SK-N-MC (cell line): ENCODE measurements at regions not wholly inside any gene's neighbourhood (a gene's known extent, or its start where the extent isn't known, plus 50 kb on each side); places are given as distances from the start of the nearest gene placed in this dataset.

ENCODE experiments used
- FOXP2 ChIP-seq: optimal IDR thresholded peaks from 2 replicates; pipeline ENCODE3; 2011; ENCODE audit warnings: mild to moderate bottlenecking, moderate library complexity; ENCODE audit not compliant: insufficient read depth; ENCODE audit errors: extremely low read length, control extremely low read depth
- POLR2AphosphoS5 ChIP-seq: IDR thresholded peaks from 2 replicates; pipeline ENCODE4 v1.6.1; 2012; ENCODE audit warnings: mild to moderate bottlenecking, low read depth, low read length, borderline replicate concordance

GRCh38 chr4:183852910-183853547, 52.1 kb upstream of the STOX2 start:
- no peak for TF ChIP-seq POLR2AphosphoS5
- no peak for TF ChIP-seq FOXP2
